GM21515 (cell line): ENCODE measurements at regions not wholly inside any gene's neighbourhood (a gene's known extent, or its start where the extent isn't known, plus 50 kb on each side); places are given as distances from the start of the nearest gene placed in this dataset.
"Not testable (repeated sequence)": the region's sequence is repeated elsewhere in the genome, so short reads cannot be mapped to it uniquely, and the experiment has no call there.

Source experiments
- ATAC-seq: cut with Tn5 transposase; IDR thresholded peaks from one replicate; pipeline ENCODE4 v1.9.1; 2021; ENCODE audit not compliant: unreplicated experiment

- ATAC-seq = no peak
Measured at GRCh38 chr18:71405169-71405809, 1116.4 kb downstream of the SOCS6 start.

GRCh38 chr18:71403501-71403900 is 1114.7 kb downstream of the SOCS6 start:
- ATAC-seq = no peak

GRCh38 chr18:71398531-71398930 is 1109.7 kb downstream of the SOCS6 start:
- ATAC-seq = no peak

- no peak for ATAC-seq
Measured at GRCh38 chr18:71388148-71388547, 1099.3 kb downstream of the SOCS6 start.

- ATAC-seq = no peak
Measured at GRCh38 chr18:71374294-71375000, 1085.6 kb downstream of the SOCS6 start.

- no peak for ATAC-seq
Measured at GRCh38 chr18:71371951-71372605, 1083.2 kb downstream of the SOCS6 start.

- ATAC-seq = no peak
Measured at GRCh38 chr18:71370671-71371445, 1082.0 kb downstream of the SOCS6 start.

- no peak for ATAC-seq
Measured at GRCh38 chr18:71370095-71370494, 1081.2 kb downstream of the SOCS6 start.

- ATAC-seq = no peak
Measured at GRCh38 chr18:71362140-71362539, 1073.3 kb downstream of the SOCS6 start.

- ATAC-seq = not testable (repeated sequence)
Measured at GRCh38 chr18:71355599-71355998, 1066.8 kb downstream of the SOCS6 start.

- ATAC-seq = no peak
Measured at GRCh38 chr18:71352618-71353017, 1063.8 kb downstream of the SOCS6 start.

GRCh38 chr18:71336576-71337210 is 1047.8 kb downstream of the SOCS6 start:
- ATAC-seq = no peak

GRCh38 chr18:71329563-71329962 is 1040.7 kb downstream of the SOCS6 start:
- ATAC-seq = no peak

- ATAC-seq = no peak
Measured at GRCh38 chr18:71329114-71329513, 1040.3 kb downstream of the SOCS6 start.

GRCh38 chr18:71327850-71328249 is 1039.0 kb downstream of the SOCS6 start:
- no peak for ATAC-seq

GRCh38 chr18:71327441-71327840 is 1038.6 kb downstream of the SOCS6 start:
- ATAC-seq = no peak

GRCh38 chr18:71326826-71327225 is 1038.0 kb downstream of the SOCS6 start:
- no peak for ATAC-seq

GRCh38 chr18:71324356-71324755 is 1035.5 kb downstream of the SOCS6 start:
- no peak for ATAC-seq

- no peak for ATAC-seq
Measured at GRCh38 chr18:71322201-71322600, 1033.4 kb downstream of the SOCS6 start.

- ATAC-seq = no peak
Measured at GRCh38 chr18:71321319-71321718, 1032.5 kb downstream of the SOCS6 start.

GRCh38 chr18:71304856-71305255 is 1016.0 kb downstream of the SOCS6 start:
- no peak for ATAC-seq
